NCI-H748 (cell line): ENCODE measurements at regions not wholly inside any gene's neighbourhood (a gene's known extent, or its start where the extent isn't known, plus 50 kb on each side); places are given as distances from the start of the nearest gene placed in this dataset.

ENCODE experiments used
- DNase-seq: peaks from one replicate; lab custom pipeline; 2025; ENCODE audit not compliant: unreplicated experiment; lab: John Stamatoyannopoulos, UW

DNA sequence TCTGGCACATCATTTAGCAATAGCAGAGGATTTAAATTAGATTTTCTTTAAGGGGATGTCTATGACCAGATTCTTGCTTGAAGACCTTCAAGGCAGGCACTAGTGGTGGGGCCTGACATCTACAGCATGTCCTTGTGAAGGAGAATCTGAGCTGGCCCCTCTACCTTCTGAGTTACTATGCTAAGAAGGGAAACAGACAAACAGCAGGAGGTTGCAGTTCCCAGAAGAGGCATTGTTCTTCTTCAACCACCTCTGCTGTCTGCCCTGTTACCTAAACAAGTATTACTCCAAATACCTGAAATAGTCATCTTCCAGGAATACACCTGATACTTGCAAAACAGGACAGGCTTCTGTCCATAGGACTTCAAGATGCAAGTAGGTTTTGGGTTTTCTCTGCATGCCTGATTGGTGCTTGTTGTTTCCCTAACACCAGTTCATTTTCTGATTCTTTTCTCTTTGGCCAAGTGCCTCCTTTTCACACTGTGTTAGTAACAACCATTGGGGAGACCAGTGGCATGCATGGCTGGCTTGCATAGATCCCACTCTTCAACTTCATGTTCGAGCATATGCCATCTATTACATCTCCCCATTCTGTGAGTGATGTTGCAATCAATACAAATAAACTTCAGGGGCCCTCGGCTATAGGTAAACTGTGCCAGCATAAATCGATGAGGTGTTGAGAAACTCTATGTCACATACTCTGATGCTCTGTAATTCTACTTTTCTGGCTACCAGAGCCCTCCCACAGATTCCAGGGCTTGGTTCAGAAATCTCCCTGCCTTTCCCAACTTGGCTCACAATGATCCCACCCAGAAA is 93.0 kb upstream of the DUSP10 start:
- no peak for DNase-seq

DNA sequence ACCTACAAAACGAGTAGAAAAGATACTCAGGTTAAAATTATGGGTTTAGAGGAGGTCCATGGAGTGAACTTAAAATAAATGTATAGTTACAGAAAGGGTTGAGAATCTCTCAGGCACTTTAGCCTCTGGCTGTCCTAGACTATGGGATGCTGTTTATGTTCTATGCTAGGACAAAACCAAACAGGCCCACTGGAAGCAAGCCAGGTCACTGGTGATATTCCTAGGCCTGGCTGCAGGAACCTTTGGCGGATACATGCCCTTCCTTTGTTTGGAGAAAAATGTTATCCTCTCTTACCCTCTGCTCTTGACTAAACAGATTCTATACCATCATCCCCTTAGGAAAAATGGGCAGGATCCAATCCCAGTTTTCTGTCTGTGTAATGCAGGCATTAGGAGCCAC is 90.7 kb upstream of the DUSP10 start:
- no peak for DNase-seq

DNA sequence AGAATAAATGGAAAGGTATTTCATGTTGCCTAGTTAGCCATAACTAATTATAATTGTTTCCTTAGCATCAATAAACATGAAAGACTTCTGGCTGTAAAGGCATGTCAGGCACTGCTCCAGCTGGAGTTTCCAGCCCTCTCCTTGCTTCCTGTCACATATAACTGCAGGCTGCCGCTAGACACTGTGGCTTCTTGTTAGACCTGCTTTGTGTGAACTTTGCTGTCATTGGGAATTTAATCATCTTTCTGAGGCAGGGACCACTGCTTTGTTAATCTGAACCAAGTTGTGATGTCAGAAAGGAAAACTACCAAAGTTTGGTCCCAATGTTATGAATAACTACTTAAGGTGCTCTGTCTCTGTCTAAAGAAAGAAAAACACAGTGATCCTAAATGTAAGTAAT is 90.3 kb upstream of the DUSP10 start:
- no peak for DNase-seq

DNA sequence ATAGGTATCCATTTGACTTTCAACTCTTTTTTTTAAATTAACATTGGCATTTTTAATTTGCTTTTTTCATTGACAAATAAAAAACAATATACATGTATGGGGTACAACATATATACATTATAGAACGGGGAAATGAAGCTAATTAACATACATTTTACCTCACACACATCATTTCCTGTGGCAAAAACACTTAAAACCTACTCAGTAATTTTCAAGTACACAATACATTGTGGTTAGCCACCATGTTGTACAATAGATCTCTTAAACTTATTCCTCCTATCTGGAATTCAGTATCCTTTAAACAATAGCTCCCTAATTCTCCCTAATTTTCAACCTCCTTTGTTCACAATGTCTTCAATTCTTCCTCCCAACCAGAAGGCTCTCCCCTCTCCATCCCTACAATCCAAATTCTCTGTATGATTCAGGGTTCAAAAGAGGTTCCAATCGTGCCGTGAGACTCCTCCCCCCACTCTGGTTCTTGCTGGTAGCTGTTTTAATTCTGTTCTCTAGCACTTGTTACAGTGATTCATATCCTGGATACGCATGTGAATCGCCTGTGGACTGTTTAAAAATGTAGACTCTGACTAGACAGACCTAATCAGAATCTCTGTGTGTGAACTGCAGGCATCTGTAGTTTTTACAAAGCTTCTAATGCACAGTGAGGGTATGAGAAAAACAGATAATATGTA is 87.6 kb upstream of the DUSP10 start:
- DNase-seq, result no peak

DNA sequence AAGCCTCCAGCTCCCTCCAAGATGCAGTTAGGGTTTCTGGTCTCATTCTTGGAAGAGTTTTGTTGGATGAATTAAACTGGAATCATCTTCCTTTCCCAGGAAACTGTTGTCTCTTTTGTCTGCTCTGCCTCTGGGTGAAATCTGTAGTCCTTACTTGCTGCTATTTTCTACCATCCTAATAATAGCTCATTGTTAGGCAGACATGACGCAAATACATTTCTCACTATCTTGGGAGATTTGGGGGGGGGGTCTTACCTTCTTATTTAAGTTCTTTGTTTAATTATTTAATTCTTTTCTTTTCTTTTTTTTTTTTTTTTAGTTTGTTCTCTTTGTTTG is 85.4 kb upstream of the DUSP10 start:
- no peak for DNase-seq

DNA sequence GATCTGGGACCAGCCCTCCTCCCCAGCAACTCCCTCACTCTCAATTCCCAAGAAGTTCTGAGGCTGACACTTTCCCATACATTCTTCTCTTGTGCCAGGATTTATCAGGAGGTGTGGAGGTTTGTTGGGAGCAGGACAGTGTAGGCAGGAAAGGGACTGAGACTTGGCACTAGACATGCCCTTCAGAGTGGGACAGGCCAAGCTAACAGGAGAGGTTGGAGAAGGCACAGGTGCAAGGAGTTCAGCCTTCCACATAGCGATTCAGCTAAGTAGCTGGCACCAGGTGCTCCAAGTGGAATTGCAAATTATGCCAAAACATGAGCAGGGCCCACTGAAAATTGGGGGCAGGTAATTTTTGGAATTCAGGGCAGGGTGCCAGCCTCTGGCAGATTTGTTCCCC is 83.0 kb upstream of the DUSP10 start:
- no peak for DNase-seq

DNA sequence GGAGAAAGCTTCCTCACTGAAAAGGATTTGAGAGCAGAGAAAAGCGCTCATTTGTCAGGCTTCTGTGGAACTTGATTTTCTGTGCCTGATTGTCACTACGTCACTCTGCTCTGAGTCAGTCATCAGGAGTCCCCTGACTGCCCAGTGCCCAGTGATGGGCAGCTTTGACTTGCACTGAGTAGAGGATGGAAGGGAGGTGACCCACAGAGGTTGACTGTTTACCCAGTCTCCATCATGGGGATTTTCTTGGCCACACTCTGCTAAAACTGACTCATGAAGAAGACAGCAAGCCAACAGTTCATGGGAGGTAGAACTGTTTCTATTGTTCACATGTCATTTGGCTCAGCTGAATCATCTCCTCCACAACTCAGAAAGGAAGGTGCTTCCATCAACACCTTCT is 82.1 kb upstream of the DUSP10 start:
- no peak for DNase-seq

DNA sequence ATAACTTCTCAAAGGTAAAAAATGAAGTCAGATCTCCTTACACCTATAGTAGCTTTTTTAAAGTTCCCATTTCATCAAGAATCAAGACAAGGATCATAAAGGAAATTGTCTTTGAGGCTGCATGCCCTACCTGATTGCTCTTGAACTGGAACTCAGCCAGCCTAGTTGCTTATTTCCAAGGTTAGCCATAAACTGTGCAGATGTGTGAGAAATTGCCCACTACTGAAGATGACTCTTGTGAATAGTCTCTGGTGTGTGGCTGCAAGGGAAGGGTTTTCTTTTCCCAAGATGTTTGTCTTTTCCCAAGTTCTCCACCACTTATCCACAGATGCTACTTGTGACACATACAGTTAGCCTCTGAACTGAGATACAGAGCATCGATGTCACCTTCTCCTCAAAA is 81.7 kb upstream of the DUSP10 start:
- DNase-seq, result no peak

DNA sequence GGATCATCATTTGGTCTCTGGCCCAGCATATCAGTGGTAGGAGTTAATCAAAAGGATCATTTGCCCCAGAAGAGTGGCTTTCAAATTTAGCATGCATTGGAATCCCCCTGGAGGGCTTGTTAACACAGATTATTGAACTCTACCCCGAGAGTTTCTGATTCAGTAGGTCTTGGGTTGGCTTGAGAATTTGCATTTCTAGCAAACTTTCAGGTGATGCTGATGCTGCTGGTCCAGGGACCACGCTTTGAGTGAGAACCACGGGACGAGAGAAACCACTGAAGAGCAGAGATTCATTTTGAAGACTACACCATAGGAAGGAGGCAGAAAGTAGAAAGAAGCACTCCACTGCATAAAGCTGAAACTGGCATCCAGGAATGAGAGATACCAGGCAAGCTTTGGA is 81.3 kb upstream of the DUSP10 start:
- no peak for DNase-seq

DNA sequence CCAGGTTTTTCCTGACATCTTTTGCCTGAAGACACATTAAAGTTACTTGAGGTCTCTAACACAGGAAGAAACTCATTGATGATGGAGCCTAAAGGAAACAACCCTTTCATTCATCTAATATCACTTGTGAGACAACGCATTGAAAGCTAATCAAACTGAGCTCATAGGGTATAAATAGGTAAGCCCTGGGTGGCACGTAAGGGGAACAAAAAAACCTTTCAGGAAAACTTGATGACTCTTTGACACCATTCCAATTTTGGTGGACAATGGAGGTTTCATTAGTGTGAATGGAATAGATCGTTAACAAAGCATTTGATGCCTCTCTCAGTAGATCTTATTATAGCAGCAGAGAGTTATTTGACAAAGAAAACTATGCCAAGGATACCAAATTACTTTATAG is 80.7 kb upstream of the DUSP10 start:
- DNase-seq, result peak; percentile 15

DNA sequence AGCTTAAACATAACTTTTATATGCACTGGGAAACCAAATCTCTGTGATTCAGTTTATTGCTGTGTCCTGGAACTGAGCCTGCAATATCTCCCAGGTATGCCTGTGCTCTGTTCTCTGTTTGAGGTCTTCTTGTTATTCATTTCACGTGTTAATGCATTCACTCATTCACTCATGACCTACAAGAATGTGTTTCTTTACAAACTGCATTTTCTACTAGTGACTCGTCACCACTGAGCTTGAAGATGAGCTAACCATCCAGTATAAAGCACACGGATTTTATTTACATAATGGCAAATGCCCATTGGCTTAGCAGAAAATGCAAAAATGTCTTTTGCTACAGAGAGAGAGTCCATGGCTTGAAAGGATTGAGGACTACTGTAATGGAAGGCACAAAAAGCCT is 75.0 kb upstream of the DUSP10 start:
- no peak for DNase-seq

DNA sequence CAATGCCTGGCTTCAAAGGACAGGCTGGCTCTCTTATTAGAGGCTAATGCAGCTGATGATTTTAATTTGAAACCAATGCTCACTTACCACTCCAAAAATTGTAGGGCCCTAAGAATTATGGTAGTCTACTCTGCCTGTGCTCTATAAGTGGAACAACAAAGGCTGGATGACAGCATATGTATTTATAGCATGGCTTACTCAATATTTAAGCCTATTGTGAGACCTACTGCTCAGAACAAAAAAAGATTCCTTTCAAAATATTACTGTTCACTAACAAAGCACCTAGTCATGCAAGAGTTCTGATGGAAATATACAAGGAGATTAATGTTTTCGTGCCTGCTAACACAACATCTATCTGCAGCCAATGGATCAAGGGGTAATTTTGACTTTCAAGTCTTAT is 73.8 kb upstream of the DUSP10 start:
- no peak for DNase-seq

DNA sequence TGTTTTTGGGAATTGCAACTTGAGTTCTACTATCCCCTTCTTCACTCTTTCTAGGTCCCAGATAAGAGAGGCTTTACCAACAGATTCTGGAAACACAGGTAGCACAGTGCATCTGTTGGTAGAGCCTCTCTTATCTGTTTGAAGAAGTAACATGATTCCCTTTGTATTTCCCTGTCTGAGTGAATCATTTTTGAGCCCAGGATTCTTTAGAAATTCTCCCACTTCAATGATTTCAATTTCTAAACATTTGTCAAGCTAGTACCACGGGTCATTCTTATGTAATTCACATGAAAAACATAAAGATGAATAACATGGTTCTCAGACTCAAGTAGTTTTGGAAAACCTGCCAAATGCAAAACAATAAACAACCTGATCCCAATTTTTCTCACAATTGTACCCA is 72.0 kb upstream of the DUSP10 start:
- no peak for DNase-seq

DNA sequence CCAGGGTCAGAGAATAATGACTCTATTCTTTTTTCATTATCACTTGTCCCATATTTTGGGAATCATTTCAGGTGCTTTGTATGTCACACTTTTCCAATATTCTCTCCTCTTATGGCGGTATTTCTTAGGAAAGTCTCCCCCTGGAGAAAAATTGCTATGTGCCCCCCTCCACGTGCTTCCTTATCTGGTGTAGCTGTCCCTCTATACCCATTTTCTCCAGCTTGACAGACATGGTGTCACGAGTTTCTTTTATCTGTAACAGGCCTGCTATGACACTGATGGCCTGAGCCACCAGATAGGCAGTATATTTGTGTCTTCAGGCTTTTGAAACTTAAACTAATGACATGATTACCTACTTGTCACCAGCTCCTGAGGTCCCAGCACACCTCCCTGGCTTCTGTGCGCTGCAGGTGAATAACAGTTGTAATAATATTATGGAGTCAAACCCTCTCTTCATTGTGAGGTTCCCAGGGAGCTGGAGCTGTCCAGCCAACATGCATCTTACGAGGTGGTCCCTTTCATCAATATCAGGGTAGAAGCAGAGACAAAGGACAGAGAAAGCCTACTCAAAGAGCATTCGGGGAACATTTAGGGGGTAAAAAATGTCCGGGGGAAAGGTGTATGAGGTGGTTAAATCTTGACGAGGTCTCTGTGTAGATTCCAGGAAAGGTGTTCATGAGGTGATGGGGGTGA is 71.2 kb upstream of the DUSP10 start:
- no peak for DNase-seq

DNA sequence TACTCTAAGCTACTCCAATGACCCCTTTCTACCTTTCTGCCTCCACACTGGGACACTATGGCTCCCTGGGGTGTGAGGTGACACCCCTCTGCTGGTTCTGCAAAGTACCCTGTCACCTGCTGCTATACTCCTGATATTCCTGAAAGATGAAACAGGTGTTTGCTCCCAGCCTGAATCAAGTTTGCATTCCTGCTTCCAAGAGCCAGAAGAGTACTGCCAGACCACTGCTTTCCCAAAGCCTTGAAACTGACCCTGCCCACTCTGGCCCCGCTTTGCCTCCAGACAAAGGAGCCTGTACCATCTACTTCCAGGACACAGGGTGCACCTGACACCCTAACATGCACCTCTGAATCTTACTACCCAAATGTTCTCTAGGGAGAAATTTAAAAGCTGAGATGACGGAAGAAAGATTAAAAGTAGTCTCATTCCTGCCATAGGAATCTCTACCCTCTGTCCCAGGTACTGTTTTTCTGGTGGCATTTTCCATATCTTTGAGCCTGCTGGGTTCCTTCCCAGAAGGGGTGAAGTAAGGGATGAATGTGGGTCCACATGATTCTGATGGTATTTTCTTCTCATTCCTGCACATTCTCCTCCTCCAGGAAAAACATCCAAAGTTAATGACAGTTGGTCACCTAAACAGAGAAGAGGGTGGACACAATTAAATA is 70.3 kb upstream of the DUSP10 start:
- DNase-seq, result no peak

DNA sequence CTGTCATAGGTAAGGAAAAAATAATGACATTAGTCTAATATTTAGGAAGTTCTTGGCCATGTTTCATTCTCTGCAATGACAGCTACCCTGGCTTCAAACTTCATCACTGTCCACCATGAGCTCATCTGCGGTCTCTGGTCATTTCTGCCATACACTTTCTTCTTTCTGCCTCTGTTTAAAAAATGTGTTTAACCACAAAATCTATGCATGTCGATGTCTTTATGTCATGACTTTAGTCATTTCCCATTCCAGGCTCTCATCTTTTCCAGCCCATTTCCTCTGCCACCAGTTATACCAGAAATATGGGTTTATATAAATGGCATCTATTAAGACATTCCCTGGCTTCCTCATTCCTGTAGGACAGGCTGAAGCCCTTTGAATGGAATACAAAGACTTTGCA is 68.5 kb upstream of the DUSP10 start:
- DNase-seq, result no peak

DNA sequence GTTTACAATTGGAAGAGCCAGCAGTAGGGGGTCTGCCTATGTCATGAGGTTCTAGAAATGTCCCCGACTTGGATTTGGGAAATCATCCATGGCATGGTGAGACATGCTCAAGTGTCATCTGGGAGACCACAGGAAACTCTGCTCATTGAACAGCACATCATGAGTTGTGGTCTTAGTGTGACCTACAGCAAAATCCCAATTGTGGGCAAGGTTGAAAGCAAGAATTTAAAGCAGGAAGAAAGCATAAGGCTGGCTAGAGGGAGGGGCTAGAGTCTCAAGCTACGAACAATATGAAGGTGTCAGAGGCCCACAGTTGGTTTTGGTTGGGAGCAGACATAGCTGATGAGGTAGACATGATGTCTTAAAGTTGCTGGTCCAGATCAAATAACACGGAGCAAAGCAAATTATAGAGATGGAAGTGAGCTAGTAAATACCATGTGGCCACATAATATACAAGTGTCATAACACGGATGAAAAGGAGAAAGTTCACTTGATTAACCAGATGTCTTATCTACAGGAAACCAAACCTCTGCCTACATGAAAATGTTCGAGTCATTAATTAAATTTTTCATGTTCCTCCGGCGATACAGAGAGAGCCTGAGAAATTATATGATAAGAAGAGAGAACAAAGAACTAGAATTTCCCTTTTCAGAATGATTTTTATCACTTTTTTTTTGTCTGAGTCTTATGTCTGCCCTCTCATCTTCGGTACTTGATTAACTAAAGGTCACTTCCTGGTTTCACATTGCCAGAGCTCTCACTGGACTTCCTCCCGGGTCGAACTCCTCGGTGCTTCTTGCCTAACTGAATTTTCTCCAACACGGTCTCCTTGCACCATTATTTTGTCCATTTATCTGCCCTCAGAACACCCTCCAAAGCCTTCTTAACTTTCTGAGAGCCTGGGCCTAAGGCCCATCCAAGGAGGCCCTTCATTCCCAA is 67.5 kb upstream of the DUSP10 start:
- no peak for DNase-seq

DNA sequence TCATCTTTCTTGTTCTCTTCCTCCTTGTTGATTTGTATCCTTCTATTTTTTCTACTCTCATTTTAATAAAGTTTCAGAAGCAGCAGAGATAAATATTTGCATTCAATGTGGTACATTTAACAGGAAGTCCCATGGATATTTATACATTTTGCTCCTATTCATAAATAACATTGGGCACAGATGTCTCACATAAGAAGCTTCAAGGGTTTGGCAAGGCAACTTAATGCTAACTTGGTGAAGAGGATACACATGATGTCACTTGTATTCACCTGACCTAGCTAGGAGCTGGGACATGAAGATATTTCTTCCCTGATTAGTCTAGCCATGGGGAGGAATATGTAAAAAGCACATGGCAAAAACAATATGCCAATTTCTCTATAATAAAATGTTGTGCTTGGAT is 65.1 kb upstream of the DUSP10 start:
- no peak for DNase-seq

DNA sequence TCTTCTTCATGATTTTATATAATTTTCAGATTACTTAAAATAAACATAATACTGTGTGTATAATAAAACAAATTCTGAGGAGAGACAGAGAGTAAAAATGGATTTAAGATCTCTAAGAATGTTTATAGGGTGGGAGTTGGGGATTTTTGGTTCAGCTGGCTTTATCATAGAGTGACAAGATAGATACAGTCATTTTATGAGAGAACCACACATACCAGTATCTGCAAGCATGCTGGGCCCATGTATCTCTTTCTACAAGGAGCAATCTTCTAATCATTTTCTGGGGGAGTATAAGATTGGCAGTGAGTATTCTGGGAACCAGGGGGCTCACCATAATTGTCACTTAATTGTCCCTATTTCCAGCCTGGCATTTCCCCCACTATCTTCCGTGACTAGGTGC is 64.3 kb upstream of the DUSP10 start:
- DNase-seq, result no peak

DNA sequence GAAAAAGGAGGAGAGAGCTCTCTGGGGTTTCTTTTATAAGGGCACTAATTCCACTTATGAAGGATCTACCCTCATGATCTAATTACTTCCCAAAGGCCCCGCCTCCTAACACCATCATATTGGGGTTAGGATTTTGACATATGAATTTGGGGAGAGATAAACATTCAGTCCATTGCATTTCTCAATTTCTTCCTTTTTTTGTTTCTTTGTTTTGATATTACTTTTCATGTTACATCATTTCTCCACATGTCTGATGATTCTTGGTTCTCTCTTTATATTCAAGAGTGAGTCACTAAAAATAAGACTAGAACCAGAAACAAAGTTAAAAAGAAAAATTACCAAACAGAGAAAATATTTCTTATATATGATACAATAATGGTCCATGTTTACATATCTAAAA is 63.2 kb upstream of the DUSP10 start:
- no peak for DNase-seq

DNA sequence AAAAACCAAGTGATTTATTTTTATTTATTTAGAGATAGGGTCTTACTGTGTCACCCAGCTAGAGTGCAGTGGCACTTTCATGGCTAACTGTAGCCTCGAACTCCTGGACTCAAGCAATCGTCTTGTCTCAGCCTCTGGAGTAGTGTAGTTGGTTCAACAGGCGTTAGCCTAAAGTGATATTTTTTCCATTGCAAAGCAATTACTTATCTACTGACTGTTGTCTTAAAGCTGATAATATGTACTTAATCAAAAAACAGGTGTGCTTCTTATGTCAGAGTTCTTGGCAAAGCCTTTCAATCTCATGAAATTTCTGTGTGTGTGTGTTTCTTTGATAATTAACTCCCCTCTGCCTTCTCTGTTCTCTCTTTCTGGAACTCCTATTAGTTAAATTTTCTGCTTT is 62.4 kb upstream of the DUSP10 start:
- no peak for DNase-seq
